ENCODE measurements at regions not wholly inside any gene's neighbourhood (a gene's known extent, or its start where the extent isn't known, plus 50 kb on each side); places are given as distances from the start of the nearest gene placed in this dataset.

- WGBS, 2 experiments, result 65 to 66% methylated on average over 4 of the region's 4 CpGs
- no peak overlapping the region for H3K4me3 ChIP-seq (ENCODE audit: insufficient read depth, low read depth, low read length)
Measured at GRCh38 chr2:122062506-122062905, 307.1 kb downstream of the TSN start.

DNA sequence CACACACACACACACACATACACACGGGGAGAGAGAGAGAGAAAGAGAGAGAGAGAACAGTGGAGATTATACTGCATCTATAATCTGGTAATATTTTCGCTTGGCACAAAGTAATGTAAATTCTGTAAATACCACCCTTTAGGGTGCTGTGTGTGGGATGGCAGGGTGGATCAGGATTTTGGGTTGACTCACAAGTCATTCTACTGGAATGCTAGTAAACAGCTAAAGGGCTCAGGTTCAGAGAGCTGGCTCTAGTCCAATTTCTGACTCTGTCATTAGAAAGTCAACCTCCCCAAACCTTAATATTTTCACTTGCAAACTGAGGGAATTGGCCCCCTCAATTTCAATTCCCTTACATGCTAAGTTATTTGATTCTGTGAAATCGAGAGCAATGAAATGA is 308.3 kb downstream of the TSN start:
- Histone ChIP-seq H3K4me1 (ENCODE audit: control insufficient read depth, insufficient read depth, low read length) (no peaks in the 10 kb centered on the region), H3K27me3 (ENCODE audit: control insufficient read depth, insufficient read depth, low read length, poor library complexity, severe bottlenecking) (no peaks in the 10 kb centered on the region), H3K27ac (ENCODE audit: insufficient read depth, low read depth, low read length, poor library complexity, severe bottlenecking) (no peak overlapping the region), H3K9me3 (ENCODE audit: control insufficient read depth, low read length) (no peaks in the 10 kb centered on the region), H3K36me3 (ENCODE audit: control insufficient read depth, insufficient read depth, low read length) (no peaks in the 10 kb centered on the region), H3K4me3 (ENCODE audit: insufficient read depth, low read depth, low read length) (no peak overlapping the region)
- 96 to 100% methylated on average over 2 to 3 of the region's 3 CpGs for WGBS, 2 experiments

More at GRCh38 chr2:122062506-122062905, 307.1 kb downstream of the TSN start:
- H3K4me1 ChIP-seq (ENCODE audit: control insufficient read depth, insufficient read depth, low read length), result no peaks in the 10 kb centered on the region
- H3K36me3 ChIP-seq (ENCODE audit: control insufficient read depth, insufficient read depth, low read length), result no peaks in the 10 kb centered on the region
- H3K9me3 ChIP-seq (ENCODE audit: control insufficient read depth, low read length), result no peaks in the 10 kb centered on the region
- H3K27ac ChIP-seq (ENCODE audit: insufficient read depth, low read depth, low read length, poor library complexity, severe bottlenecking), result no peak overlapping the region
- no peaks in the 10 kb centered on the region for H3K27me3 ChIP-seq (ENCODE audit: control insufficient read depth, insufficient read depth, low read length, poor library complexity, severe bottlenecking)

- H3K27me3 ChIP-seq (ENCODE audit: control insufficient read depth, insufficient read depth, low read length, poor library complexity, severe bottlenecking), result no peaks in the 10 kb centered on the region
- peaks cover 20% of the 10 kb centered on the region for H3K4me1 ChIP-seq (ENCODE audit: control insufficient read depth, insufficient read depth, low read length)
- H3K27ac ChIP-seq (ENCODE audit: insufficient read depth, low read depth, low read length, poor library complexity, severe bottlenecking), result no peak overlapping the region
- no peaks in the 10 kb centered on the region for H3K9me3 ChIP-seq (ENCODE audit: control insufficient read depth, low read length)
- no peak overlapping the region for H3K4me3 ChIP-seq (ENCODE audit: insufficient read depth, low read depth, low read length)
- H3K36me3 ChIP-seq (ENCODE audit: control insufficient read depth, insufficient read depth, low read length), result no peaks in the 10 kb centered on the region
- WGBS, 2 experiments, result 76 to 82% methylated on average over 7 of the region's 7 CpGs
Measured at GRCh38 chr2:122070241-122070731, 314.8 kb downstream of the TSN start.

DNA sequence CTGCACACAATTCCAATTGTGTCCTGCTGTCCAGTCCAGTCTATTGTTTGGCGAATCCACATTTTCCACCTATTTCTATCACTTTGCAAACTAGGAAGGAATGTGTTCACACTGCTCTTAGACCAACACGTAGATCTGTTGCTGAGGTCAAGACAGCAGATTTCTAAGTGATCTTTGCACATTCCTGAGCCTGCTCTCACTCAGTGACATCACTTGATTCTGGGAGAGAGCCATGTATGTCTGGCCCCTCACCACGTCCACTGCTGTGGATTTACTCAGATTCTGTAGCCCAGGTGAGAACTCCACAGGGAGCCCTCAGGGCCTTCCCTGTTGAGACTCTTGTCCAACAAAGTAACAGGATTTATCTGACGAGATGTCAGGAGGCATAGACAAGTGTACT is 317.2 kb downstream of the TSN start:
- H3K4me3 ChIP-seq (ENCODE audit: insufficient read depth, low read depth, low read length), result no peak overlapping the region
- H3K27ac ChIP-seq (ENCODE audit: insufficient read depth, low read depth, low read length, poor library complexity, severe bottlenecking), result no peak overlapping the region
- WGBS, 2 experiments, result 86 to 89% methylated on average over 4 of the region's 4 CpGs
- no peaks in the 10 kb centered on the region for H3K27me3 ChIP-seq (ENCODE audit: control insufficient read depth, insufficient read depth, low read length, poor library complexity, severe bottlenecking)
- peaks cover 20% of the 10 kb centered on the region for H3K4me1 ChIP-seq (ENCODE audit: control insufficient read depth, insufficient read depth, low read length)
- H3K36me3 ChIP-seq (ENCODE audit: control insufficient read depth, insufficient read depth, low read length), result no peaks in the 10 kb centered on the region
- H3K9me3 ChIP-seq (ENCODE audit: control insufficient read depth, low read length), result no peaks in the 10 kb centered on the region

GRCh38 chr2:122074201-122074600 is 318.8 kb downstream of the TSN start:
- no peaks in the 10 kb centered on the region for H3K9me3 ChIP-seq (ENCODE audit: control insufficient read depth, low read length)
- no peaks in the 10 kb centered on the region for H3K27me3 ChIP-seq (ENCODE audit: control insufficient read depth, insufficient read depth, low read length, poor library complexity, severe bottlenecking)
- H3K27ac ChIP-seq (ENCODE audit: insufficient read depth, low read depth, low read length, poor library complexity, severe bottlenecking), result no peak overlapping the region
- peaks cover 20% of the 10 kb centered on the region for H3K4me1 ChIP-seq (ENCODE audit: control insufficient read depth, insufficient read depth, low read length)
- H3K36me3 ChIP-seq (ENCODE audit: control insufficient read depth, insufficient read depth, low read length), result no peaks in the 10 kb centered on the region
- 87 to 89% methylated on average over 4 of the region's 4 CpGs for WGBS, 2 experiments
- no peak overlapping the region for H3K4me3 ChIP-seq (ENCODE audit: insufficient read depth, low read depth, low read length)

- no peaks in the 10 kb centered on the region for H3K36me3 ChIP-seq (ENCODE audit: control insufficient read depth, insufficient read depth, low read length)
- peaks cover 12% of the 10 kb centered on the region for H3K4me1 ChIP-seq (ENCODE audit: control insufficient read depth, insufficient read depth, low read length)
- WGBS, 2 experiments, result 96% methylated on average over 4 of the region's 4 CpGs
- no peak overlapping the region for H3K27ac ChIP-seq (ENCODE audit: insufficient read depth, low read depth, low read length, poor library complexity, severe bottlenecking)
- H3K9me3 ChIP-seq (ENCODE audit: control insufficient read depth, low read length), result no peaks in the 10 kb centered on the region
- H3K4me3 ChIP-seq (ENCODE audit: insufficient read depth, low read depth, low read length), result no peak overlapping the region
- H3K27me3 ChIP-seq (ENCODE audit: control insufficient read depth, insufficient read depth, low read length, poor library complexity, severe bottlenecking), result no peaks in the 10 kb centered on the region
Measured at GRCh38 chr2:122075381-122075780, 319.9 kb downstream of the TSN start.

GRCh38 chr2:122077114-122077513 is 321.7 kb downstream of the TSN start:
- Histone ChIP-seq H3K27me3 (ENCODE audit: control insufficient read depth, insufficient read depth, low read length, poor library complexity, severe bottlenecking) (no peaks in the 10 kb centered on the region), H3K9me3 (ENCODE audit: control insufficient read depth, low read length) (no peaks in the 10 kb centered on the region), H3K4me3 (ENCODE audit: insufficient read depth, low read depth, low read length) (no peak overlapping the region), H3K27ac (ENCODE audit: insufficient read depth, low read depth, low read length, poor library complexity, severe bottlenecking) (no peak overlapping the region), H3K4me1 (ENCODE audit: control insufficient read depth, insufficient read depth, low read length) (peaks cover 10% of the 10 kb centered on the region), H3K36me3 (ENCODE audit: control insufficient read depth, insufficient read depth, low read length) (no peaks in the 10 kb centered on the region)
- WGBS, 2 experiments, result 93 to 95% methylated on average over 3 of the region's 3 CpGs

- Histone ChIP-seq H3K4me1 (ENCODE audit: control insufficient read depth, insufficient read depth, low read length) (peaks cover 5% of the 10 kb centered on the region), H3K36me3 (ENCODE audit: control insufficient read depth, insufficient read depth, low read length) (no peaks in the 10 kb centered on the region), H3K27me3 (ENCODE audit: control insufficient read depth, insufficient read depth, low read length, poor library complexity, severe bottlenecking) (no peaks in the 10 kb centered on the region), H3K4me3 (ENCODE audit: insufficient read depth, low read depth, low read length) (no peak overlapping the region), H3K27ac (ENCODE audit: insufficient read depth, low read depth, low read length, poor library complexity, severe bottlenecking) (no peak overlapping the region), H3K9me3 (ENCODE audit: control insufficient read depth, low read length) (no peaks in the 10 kb centered on the region)
- 94 to 98% methylated on average over 4 of the region's 4 CpGs for WGBS, 2 experiments
Measured at GRCh38 chr2:122077771-122078170, 322.3 kb downstream of the TSN start.

DNA sequence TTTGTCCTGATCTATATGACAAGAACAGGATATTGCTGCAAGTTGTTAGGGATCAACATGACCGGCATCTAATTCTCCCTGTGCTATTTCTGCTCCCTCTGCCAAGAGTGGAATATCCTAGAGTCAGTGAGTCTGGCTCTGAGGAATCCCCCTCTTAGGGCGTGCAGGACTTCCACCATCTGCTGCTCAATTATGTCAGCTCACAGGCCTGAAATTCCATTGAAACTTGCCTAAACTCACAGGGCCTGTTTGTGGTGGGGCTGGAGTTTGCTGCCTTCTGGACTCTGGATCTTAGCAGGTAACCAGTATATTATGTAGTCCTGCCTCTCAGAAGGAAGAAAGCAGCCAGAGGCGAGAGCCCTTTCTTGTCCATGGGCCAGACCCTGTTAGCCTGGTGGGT is 323.0 kb downstream of the TSN start:
- 95 to 96% methylated on average over 3 of the region's 3 CpGs for whole genome bisulfite sequencing, 2 experiments
- no peak overlapping the region for H3K4me3 ChIP-seq (ENCODE audit: insufficient read depth, low read depth, low read length)

DNA sequence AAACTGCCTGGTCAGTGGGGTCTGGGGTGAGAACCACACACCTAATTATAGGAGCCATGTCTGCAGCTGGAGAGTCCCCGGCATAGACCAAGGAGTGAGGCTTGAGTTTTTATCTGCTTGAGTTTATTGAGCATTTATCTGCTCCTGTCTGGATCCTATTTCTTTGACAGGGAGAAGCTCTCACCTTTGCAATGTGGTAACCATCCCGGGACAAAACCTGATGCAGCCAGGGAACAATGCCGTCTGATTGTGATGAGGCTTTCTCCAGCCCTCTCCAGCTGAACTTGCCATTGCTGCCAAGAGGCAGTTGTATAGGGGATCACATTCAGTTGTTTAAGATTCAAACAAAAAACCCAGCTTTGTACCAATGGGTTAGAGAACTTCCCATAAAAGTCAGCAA is 324.4 kb downstream of the TSN start:
- Histone ChIP-seq H3K9me3 (ENCODE audit: control insufficient read depth, low read length) (no peaks in the 10 kb centered on the region), H3K27me3 (ENCODE audit: control insufficient read depth, insufficient read depth, low read length, poor library complexity, severe bottlenecking) (no peaks in the 10 kb centered on the region), H3K36me3 (ENCODE audit: control insufficient read depth, insufficient read depth, low read length) (no peaks in the 10 kb centered on the region), H3K4me3 (ENCODE audit: insufficient read depth, low read depth, low read length) (no peak overlapping the region), H3K27ac (ENCODE audit: insufficient read depth, low read depth, low read length, poor library complexity, severe bottlenecking) (no peak overlapping the region), H3K4me1 (ENCODE audit: control insufficient read depth, insufficient read depth, low read length) (no peaks in the 10 kb centered on the region)
- WGBS, 2 experiments, result 94% methylated on average over 3 of the region's 3 CpGs

More for the DNA sequence above, 323.0 kb downstream of the TSN start:
- H3K9me3 ChIP-seq (ENCODE audit: control insufficient read depth, low read length), result no peaks in the 10 kb centered on the region
- H3K36me3 ChIP-seq (ENCODE audit: control insufficient read depth, insufficient read depth, low read length), result no peaks in the 10 kb centered on the region
- H3K27ac ChIP-seq (ENCODE audit: insufficient read depth, low read depth, low read length, poor library complexity, severe bottlenecking), result no peak overlapping the region
- peaks cover 4% of the 10 kb centered on the region for H3K4me1 ChIP-seq (ENCODE audit: control insufficient read depth, insufficient read depth, low read length)
- H3K27me3 ChIP-seq (ENCODE audit: control insufficient read depth, insufficient read depth, low read length, poor library complexity, severe bottlenecking), result no peaks in the 10 kb centered on the region

DNA sequence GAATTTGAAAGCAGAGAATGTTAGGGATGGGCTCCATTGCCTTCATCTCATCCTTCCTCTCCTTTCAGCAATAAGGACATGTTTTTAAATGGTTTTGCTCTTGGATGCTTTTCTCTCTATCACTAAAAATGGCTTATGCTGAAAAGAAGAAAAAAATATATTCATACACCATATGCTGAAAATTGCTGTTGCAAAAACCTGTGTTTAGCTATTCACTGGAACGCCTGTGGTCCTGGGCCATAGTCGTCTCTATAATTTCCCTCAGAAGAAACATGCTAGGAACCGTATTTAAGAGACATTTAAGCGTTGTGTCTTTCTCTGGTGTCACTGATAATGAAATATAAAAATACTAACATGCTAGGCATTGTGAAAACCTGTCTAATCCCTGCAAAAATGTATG is 324.9 kb downstream of the TSN start:
- WGBS, 2 experiments, result 73 to 80% methylated on average over 3 to 4 of the region's 4 CpGs
- H3K27ac ChIP-seq (ENCODE audit: insufficient read depth, low read depth, low read length, poor library complexity, severe bottlenecking), result no peak overlapping the region
- no peak overlapping the region for H3K4me3 ChIP-seq (ENCODE audit: insufficient read depth, low read depth, low read length)
- no peaks in the 10 kb centered on the region for H3K4me1 ChIP-seq (ENCODE audit: control insufficient read depth, insufficient read depth, low read length)
- H3K36me3 ChIP-seq (ENCODE audit: control insufficient read depth, insufficient read depth, low read length), result no peaks in the 10 kb centered on the region
- H3K27me3 ChIP-seq (ENCODE audit: control insufficient read depth, insufficient read depth, low read length, poor library complexity, severe bottlenecking), result no peaks in the 10 kb centered on the region
- no peaks in the 10 kb centered on the region for H3K9me3 ChIP-seq (ENCODE audit: control insufficient read depth, low read length)

All from ectodermal cell (in vitro differentiated cells).